NCI-H526 treated with DMSO at 0.1 percent for 48 hours (cell line): ENCODE measurements at regions not wholly inside any gene's neighbourhood (a gene's known extent, or its start where the extent isn't known, plus 50 kb on each side); places are given as distances from the start of the nearest gene placed in this dataset.

Experiments used
- DNase-seq: peaks from one replicate; lab custom pipeline; 2025; lab: John Stamatoyannopoulos, UW

DNA sequence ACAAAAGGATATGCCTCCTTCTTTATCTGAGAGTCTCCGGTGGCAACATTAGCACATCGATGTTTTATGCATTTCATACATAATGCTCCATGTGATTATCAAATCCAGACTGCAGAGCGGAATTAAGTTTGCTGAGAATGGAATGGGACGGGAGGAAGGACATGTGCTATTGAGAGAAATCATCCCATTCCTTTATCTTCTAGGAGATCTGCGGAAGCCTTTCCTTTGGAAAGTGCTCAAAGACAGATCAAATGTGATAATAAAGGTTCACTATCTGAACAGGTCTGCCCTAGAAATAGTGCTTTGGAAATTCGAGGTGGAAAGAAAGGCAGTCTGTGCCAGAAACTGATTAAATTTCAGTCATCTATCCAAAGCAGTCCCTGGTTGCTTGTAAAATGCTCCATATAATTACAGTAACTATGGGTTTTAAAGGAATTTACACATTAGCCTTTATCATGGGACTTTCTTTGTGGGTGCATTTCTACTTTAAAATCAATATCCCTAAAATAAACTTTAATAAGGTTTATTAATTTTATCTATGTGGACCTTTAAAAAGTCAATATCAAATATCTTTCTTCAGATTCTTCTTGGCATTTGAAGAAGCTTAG is 473.5 kb upstream of the ADGRL2 start:
- DNase-seq: no peak

- DNase-seq: no peak
Measured at GRCh38 chr1:81326212-81326611, 474.5 kb upstream of the ADGRL2 start.

- DNase-seq: no peak
Measured at GRCh38 chr1:81325397-81325796, 475.3 kb upstream of the ADGRL2 start.

GRCh38 chr1:81323862-81324261 is 476.9 kb upstream of the ADGRL2 start:
- DNase-seq: no peak

- DNase-seq: no peak
Measured at GRCh38 chr1:81317191-81317590, 483.5 kb upstream of the ADGRL2 start.

DNA sequence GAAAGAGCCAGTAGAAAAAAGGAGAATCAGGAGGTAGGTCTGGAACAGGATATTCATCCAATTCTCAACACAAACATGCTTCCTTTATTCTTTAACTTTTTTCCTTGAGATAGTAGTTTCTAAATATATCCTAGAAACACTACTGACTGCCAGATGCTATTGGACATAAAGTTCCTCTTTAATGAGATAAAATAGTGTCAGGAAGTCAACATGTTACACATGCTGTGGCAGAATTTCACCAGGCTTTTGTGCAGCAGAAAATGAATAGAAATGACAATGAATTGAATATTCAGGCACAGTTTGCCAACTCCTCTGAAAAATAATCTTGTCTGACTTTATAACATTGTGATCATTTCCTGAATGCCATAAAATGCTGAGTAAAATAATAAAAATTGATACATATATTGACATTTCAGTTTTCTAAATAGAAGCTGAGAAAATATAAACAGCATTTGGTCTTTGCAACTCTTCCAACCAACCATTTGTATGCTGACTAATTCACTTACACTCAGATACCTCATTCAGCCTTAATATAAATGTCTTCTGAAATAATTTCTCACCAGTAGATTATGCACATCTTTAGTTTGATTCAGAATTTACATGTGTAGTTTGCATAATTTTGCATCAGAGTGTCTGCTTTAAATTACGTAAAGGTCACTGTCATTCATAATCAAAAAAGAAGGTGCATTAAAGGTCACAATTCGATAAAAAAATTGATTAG is 486.1 kb upstream of the ADGRL2 start:
- peak; percentile 53 for DNase-seq

DNA sequence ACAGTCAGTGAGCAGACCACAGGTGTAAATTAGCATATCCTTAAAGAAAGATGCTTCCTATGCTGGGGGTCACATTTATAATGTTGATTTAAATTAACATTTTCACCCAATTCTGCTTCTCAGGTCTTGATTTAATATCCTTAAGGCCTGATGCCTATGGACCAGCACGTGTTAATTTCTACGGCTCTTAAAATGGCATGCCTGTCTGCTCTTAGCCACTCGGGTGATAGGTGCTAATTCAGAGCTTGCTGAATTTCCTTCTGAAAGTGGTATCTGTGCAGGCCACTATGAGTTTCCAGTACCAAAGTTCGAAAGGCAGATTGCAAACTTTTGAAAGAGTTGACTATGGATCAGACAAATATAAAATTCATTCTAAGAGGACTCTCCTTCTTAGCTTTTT is 487.4 kb upstream of the ADGRL2 start:
- no peak for DNase-seq

DNA sequence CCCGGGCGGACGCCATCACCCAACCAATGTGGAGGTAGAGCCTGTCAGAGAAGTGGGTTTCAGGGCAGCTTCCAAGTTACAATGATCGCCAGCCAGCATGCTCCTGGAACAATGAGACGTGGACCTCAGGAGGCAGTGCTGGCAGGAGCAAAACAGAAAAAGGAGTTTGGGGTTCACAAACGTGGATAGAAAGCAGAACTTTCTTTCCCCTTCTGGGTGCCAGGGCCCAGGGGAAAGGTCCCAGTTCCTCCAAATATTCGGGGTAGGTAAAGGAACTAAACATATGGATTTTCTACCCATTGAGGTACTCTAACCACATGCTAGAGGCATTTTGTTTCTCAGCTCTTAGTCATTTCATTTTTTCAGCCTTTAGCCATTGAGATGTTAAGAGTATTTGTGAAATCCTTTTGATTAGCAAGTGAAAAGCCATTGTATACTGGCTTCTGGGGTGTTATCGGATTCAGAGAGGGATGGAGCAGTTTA is 488.4 kb upstream of the ADGRL2 start:
- no peak for DNase-seq

GRCh38 chr1:81310250-81310649 is 490.5 kb upstream of the ADGRL2 start:
- DNase-seq: no peak

GRCh38 chr1:81308191-81308590 is 492.5 kb upstream of the ADGRL2 start:
- DNase-seq: no peak

- DNase-seq: no peak
Measured at GRCh38 chr1:81307786-81308185, 492.9 kb upstream of the ADGRL2 start.

- peak; percentile 95 for DNase-seq
Measured at GRCh38 chr1:81305997-81306452, 494.7 kb upstream of the ADGRL2 start.

DNA sequence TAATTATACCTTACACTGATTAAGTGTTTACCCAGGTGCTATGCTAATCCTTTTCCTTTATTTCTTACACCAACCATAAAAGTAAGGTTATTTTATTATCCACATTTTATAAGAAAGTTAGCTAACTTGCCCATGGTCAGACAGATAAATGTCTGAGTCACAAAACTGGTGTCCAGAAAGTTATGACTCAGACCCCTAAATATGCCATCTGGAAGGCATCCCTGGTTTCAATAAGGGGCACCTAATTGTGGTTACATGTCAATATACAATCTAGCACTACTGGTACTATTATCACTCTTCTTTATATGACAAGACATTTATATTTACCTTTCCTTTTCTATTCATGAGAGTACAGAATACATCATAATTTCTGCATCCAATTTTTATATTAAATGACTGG is 496.5 kb upstream of the ADGRL2 start:
- no peak for DNase-seq

- no peak for DNase-seq
Measured at GRCh38 chr1:81299892-81300291, 500.8 kb upstream of the ADGRL2 start.

DNA sequence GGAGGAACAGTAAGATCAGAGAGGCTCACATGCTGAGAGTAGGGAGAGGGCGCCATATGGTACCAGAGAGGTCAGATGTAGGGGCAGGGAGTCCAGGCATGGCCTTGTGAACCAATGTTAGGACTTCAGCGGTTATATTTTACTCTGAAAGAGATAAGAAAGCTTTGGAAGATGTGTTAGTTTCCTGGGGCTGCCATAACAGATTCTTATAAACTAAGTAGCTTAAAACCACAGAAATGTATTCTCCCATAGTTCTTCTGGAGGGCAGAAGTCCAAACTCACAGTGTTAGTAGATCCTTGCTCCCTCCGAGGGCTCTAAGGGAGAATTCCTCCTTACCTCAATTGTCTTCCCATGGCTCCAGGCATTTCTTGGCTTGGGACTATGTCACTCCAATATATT is 502.5 kb upstream of the ADGRL2 start:
- DNase-seq: no peak

DNA sequence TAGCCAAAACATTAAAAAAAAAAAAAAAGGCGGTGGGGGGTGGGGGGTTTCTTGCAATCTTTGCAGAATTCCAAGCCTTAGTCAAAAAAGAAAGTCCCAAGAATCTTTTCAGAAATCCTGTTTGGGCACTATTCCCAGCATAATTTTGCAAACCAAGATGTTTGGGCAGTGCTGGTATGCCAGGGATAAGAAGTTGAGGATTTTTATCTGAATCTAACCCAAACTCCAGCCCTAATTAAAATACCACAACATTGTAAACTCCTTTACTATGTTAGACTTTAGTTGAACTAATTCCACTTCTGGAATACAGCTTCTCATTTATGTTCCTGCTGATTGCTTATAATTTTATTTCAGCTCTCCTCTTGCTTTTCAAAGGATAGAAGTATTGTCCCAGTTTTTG is 504.1 kb upstream of the ADGRL2 start:
- no peak for DNase-seq

GRCh38 chr1:81290326-81290725 is 510.4 kb upstream of the ADGRL2 start:
- DNase-seq: no peak

DNA sequence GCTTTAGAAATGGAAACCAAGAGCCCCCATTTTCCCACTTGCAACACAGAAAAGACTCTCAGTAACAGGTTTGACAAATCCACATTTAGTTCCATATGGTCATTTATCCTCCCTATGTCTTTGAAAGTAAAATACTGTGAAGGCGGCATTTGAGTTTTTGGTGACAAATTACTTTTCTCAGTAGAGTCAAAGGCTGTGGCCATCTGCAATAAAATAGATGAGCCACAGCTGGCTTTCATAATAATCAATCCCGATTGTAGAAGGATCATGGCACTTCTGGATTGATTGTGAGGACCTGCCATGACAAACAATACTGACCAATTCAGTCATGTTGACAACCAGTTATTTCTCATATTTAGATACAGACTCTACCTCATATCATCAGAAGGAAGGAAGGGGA is 512.0 kb upstream of the ADGRL2 start:
- no peak for DNase-seq

GRCh38 chr1:81287411-81288080 is 513.2 kb upstream of the ADGRL2 start:
- DNase-seq: no peak

- DNase-seq: peak; percentile 76
Measured at GRCh38 chr1:81270051-81270450, 530.7 kb upstream of the ADGRL2 start.

- no peak for DNase-seq
Measured at GRCh38 chr1:81264976-81265375, 535.8 kb upstream of the ADGRL2 start.

GRCh38 chr1:81259625-81260411 is 540.9 kb upstream of the ADGRL2 start:
- no peak for DNase-seq
